ENCODE measurements at regions not wholly inside any gene's neighbourhood (a gene's known extent, or its start where the extent isn't known, plus 50 kb on each side); places are given as distances from the start of the nearest gene placed in this dataset.

DNA sequence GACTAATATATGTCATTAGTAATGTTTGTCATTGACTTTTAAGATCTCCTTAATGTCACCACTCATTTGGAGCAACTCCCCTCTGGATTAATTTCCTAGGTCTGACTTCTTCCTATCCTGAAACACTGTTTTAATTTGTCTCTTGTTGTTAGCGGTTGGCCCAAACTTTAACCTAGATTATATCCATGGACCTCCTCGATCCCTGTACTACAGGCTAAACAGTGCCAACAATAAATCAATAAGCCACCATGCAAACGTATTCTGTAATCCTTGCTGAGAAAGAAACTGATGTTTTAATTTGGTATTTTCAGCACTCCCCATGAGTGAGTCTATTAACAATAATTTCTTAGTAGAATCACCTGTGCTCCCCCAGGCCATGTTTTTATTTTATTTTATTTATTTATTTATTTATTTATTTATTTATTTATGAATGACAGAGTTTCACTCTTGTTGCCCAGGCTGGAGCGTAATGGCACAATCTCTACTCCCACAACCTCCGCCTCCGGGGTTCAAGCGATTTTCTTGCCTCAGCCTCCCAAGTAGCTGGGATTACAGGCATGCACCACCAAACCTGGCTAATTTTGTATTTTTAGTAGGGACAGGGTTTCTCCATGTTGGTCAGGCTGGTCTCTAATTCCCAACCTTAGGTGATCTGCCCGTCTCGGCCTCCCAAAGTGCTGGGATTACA lies 204.1 kb downstream of the IL15 start:
- H3K36me3 ChIP-seq (ENCODE audit: control insufficient read depth, insufficient read depth, low read length): no peaks in the 10 kb centered on the region
- H4K20me1 ChIP-seq (replicated peaks; ENCODE audit: control insufficient read depth, insufficient read depth, low read length): no peaks in the 10 kb centered on the region
- no peak overlapping the region for H3K4me3 ChIP-seq
- BruUV-seq (replicated peaks): no TSS peak
- ChIA-PET POLR2A (interaction anchor here (0.7 kb wide), 1 partner anchor 1073 kb away, joined by 3 read pairs; no protein-coding TSS in a partner anchor), CTCF (ENCODE audit: low intra/inter-chr PET ratio) (no interaction called here)
- in situ Hi-C loops (cut with MboI) (no loop called here), intact Hi-C loops (cut with micrococcal nuclease) (no loop called here)
- no peaks in the 10 kb centered on the region for H3K79me2 ChIP-seq (ENCODE audit: control insufficient read depth, insufficient read depth, low read length)
- FAIRE-seq: no peak
- H3K4me1 ChIP-seq (replicated peaks in 1 of 2; ENCODE audit: control insufficient read depth in 2 of 2, insufficient read depth in 2 of 2, low read length in 2 of 2): no peaks in the 10 kb centered on the region
- WGBS (ENCODE audit: insufficient coverage, low coverage, missing lambda C conversion rate): 2% methylated on average over 8 of the region's 9 CpGs
- no peaks in the 10 kb centered on the region for H3K9me3 ChIP-seq (replicated peaks; ENCODE audit: control insufficient read depth, insufficient read depth, low read depth, low read length)
- no peak for DNase-seq (ENCODE audit: extremely low read depth in 1 of 4, low spot score in 3 of 4)
- H3K27me3 ChIP-seq (ENCODE audit: control insufficient read depth in 2 of 2, insufficient read depth in 2 of 2, low read length in 2 of 2): no peaks in the 10 kb centered on the region
- H3K9ac ChIP-seq (ENCODE audit: insufficient read depth in 1 of 2, low read depth in 2 of 2, low read length in 2 of 2): no peak overlapping the region
- H3K9me1 ChIP-seq (ENCODE audit: control insufficient read depth, insufficient read depth, low read length): no peaks in the 10 kb centered on the region
- no peak overlapping the region for H2AFZ ChIP-seq (ENCODE audit: low read depth, low read length)
- TF ChIP-seq SNIP1 (IDR thresholded peaks at IDR 0.05; ENCODE audit: low read depth) (no peak), ZNF12 (CRISPR knock-in tag; IDR thresholded peaks at IDR 0.05) (no peak), CTCF (IDR thresholded peaks at IDR 0.05 in 2 of 3, conservative IDR thresholded peaks at IDR 0.05 in 1 of 3; ENCODE audit: insufficient read depth in 2 of 3, low read depth in 1 of 3, low read length in 3 of 3) (no peak)
- no peak overlapping the region for H3K4me2 ChIP-seq (ENCODE audit: insufficient read depth, low read length)
- H3K27ac ChIP-seq (ENCODE audit: extremely low read depth, low read depth, low read length): no peak overlapping the region
- no peak for ATAC-seq

DNA sequence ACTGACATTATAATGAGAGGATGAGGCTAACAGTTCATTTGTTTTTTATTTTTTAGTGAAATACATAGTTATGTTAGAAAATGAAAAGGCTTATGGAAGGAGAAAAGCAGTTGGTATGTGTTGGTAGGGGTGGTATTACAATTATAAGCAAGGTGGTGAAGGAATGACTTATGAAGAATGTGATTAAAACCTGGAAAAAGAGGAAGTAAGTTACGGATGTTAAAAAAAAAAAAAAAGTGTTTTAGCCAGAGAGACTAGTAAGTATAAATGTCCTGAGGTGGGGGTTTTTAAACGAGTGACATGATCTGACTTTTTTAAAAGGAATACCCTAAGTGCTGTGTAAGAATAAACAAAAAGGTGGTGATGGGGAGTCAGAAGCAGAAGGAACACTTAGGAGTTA lies 206.8 kb downstream of the IL15 start:
- no peak overlapping the region for H3K4me2 ChIP-seq (ENCODE audit: insufficient read depth, low read length)
- H3K79me2 ChIP-seq (ENCODE audit: control insufficient read depth, insufficient read depth, low read length): no peaks in the 10 kb centered on the region
- no peaks in the 10 kb centered on the region for H3K9me3 ChIP-seq (replicated peaks; ENCODE audit: control insufficient read depth, insufficient read depth, low read depth, low read length)
- H2AFZ ChIP-seq (ENCODE audit: low read depth, low read length): no peak overlapping the region
- WGBS (ENCODE audit: insufficient coverage, low coverage, missing lambda C conversion rate): 0% methylated on average over 2 of the region's 2 CpGs
- no peak for FAIRE-seq
- H3K9me1 ChIP-seq (ENCODE audit: control insufficient read depth, insufficient read depth, low read length): no peaks in the 10 kb centered on the region
- intact Hi-C loops (cut with micrococcal nuclease) (no loop called here), in situ Hi-C loops (cut with MboI) (no loop called here)
- no peaks in the 10 kb centered on the region for H4K20me1 ChIP-seq (replicated peaks; ENCODE audit: control insufficient read depth, insufficient read depth, low read length)
- H3K27ac ChIP-seq (ENCODE audit: extremely low read depth, low read depth, low read length): no peak overlapping the region
- DNase-seq (ENCODE audit: extremely low read depth in 1 of 4, low spot score in 3 of 4): no peak
- ChIA-PET POLR2A (no interaction called here), CTCF (ENCODE audit: low intra/inter-chr PET ratio) (no interaction called here)
- no peaks in the 10 kb centered on the region for H3K36me3 ChIP-seq (ENCODE audit: control insufficient read depth, insufficient read depth, low read length)
- H3K4me3 ChIP-seq: no peak overlapping the region
- H3K4me1 ChIP-seq (replicated peaks in 1 of 2; ENCODE audit: control insufficient read depth in 2 of 2, insufficient read depth in 2 of 2, low read length in 2 of 2): no peaks in the 10 kb centered on the region
- BruUV-seq (replicated peaks): no TSS peak
- no peaks in the 10 kb centered on the region for H3K27me3 ChIP-seq (ENCODE audit: control insufficient read depth in 2 of 2, insufficient read depth in 2 of 2, low read length in 2 of 2)
- H3K9ac ChIP-seq (ENCODE audit: insufficient read depth in 1 of 2, low read depth in 2 of 2, low read length in 2 of 2): no peak overlapping the region
- no peak for ATAC-seq
- TF ChIP-seq, protein P1, sequence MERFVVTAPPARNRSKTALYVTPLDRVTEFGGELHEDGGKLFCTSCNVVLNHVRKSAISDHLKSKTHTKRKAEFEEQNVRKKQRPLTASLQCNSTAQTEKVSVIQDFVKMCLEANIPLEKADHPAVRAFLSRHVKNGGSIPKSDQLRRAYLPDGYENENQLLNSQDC (CRISPR knock-in tag; IDR thresholded peaks at IDR 0.05): no peak
- TF ChIP-seq NRF1 (conservative IDR thresholded peaks at IDR 0.05 in 1 of 2, IDR thresholded peaks at IDR 0.05 in 1 of 2): no peak
- TF ChIP-seq TBL1XR1 (IDR thresholded peaks at IDR 0.05; ENCODE audit: low read length in 2 of 2): no peak
- no peak for TF ChIP-seq CHD4 (IDR thresholded peaks at IDR 0.05; ENCODE audit: insufficient read depth, insufficient replicate concordance, low read depth, low read length, poor library complexity, severe bottlenecking)
- no peak for TF ChIP-seq ZNF785 (CRISPR knock-in tag; IDR thresholded peaks at IDR 0.05)
- no peak for TF ChIP-seq NFIX (CRISPR knock-in tag; IDR thresholded peaks at IDR 0.05; ENCODE audit: low read depth)
- TF ChIP-seq CREB3 (tag; conservative IDR thresholded peaks at IDR 0.05; ENCODE audit: low read depth): no peak

All from K562 (cell line).